GM12878 (cell line): ENCODE measurements at regions not wholly inside any gene's neighbourhood (a gene's known extent, or its start where the extent isn't known, plus 50 kb on each side); places are given as distances from the start of the nearest gene placed in this dataset.

Experiments
- CEBPB ChIP-seq, 2 experiments: fragments of 150-350 bp in 1 of 2; IDR thresholded peaks; 2 replicates each; pipeline ENCODE4 v1.6.1; 2012 to 2014; ENCODE audit warnings: low read depth in 2 of 2, low read length in 2 of 2, borderline replicate concordance in 1 of 2, inconsistent platforms in 1 of 2
- IRF3 ChIP-seq: fragments of 450-650 bp; IDR thresholded peaks from 2 replicates; pipeline ENCODE4 v1.6.1; 2014; ENCODE audit warnings: mild to moderate bottlenecking
- MXI1 ChIP-seq: fragments of 150-350 bp; IDR thresholded peaks from 2 replicates; pipeline ENCODE4 v1.6.1; 2011; ENCODE audit warnings: low read depth, mild to moderate bottlenecking, inconsistent platforms, low read length, improper control_type of control experiment
- PAX5 ChIP-seq: IDR thresholded peaks from 2 replicates; pipeline ENCODE4 v1.6.1; 2011; ENCODE audit warnings: low read depth, low read length, borderline replicate concordance
- TAF1 ChIP-seq: IDR thresholded peaks from 2 replicates; pipeline ENCODE4 v1.6.1; 2011; ENCODE audit warnings: mild to moderate bottlenecking, low read depth, low read length, borderline replicate concordance

- TF ChIP-seq IRF3 (no peak), CEBPB (IDR thresholded peaks at IDR 0.05; ENCODE audit: borderline replicate concordance in 1 of 2, low read depth in 2 of 2, low read length in 2 of 2) (no peak), PAX5 (no peak), MXI1 (no peak), TAF1 (no peak)
Observed at GRCh38 chr9:25939126-25939525, 260.9 kb upstream of the TUSC1 start.
